SU-DHL-6 (cell line): ENCODE measurements at regions not wholly inside any gene's neighbourhood (a gene's known extent, or its start where the extent isn't known, plus 50 kb on each side); places are given as distances from the start of the nearest gene placed in this dataset.

Experiments
- H2AFZ ChIP-seq: fragments of 200-600 bp; sonication (generic); 2 replicates; pipeline ENCODE4 v1.6.1; 2014; ENCODE audit warnings: low read depth, mild to moderate bottlenecking, moderate library complexity, mixed read lengths, antibody characterized with exemption, low read length; ENCODE audit not compliant: severe bottlenecking
- H3F3A ChIP-seq: fragments of 200-600 bp; shearing (Covaris generic); 2 replicates; pipeline ENCODE4 v1.6.0; 2016; ENCODE audit warnings: antibody characterized with exemption, mild to moderate bottlenecking; ENCODE audit not compliant: insufficient read depth
- H3K27ac ChIP-seq: fragments of 200-600 bp; sonication (generic); 2 replicates; pipeline ENCODE4 v1.5.1; 2016; ENCODE audit warnings: low read depth, mild to moderate bottlenecking, low read length, moderate library complexity, mixed read lengths
- H3K27me3 ChIP-seq: fragments of 200-600 bp; sonication (generic), shearing (Covaris generic); 2 replicates; pipeline ENCODE4 v1.6.0; 2014; ENCODE audit warnings: mild to moderate bottlenecking, low read length
- H3K36me3 ChIP-seq: fragments of 200-600 bp; sonication (generic); 2 replicates; pipeline ENCODE4 v1.6.1; 2014; ENCODE audit warnings: mild to moderate bottlenecking, low read length, mixed read lengths
- H3K4me2 ChIP-seq: fragments of 300-600, 200-600 bp; shearing (Covaris generic), sonication (generic); 2 replicates; pipeline ENCODE4 v1.6.0; 2014; ENCODE audit warnings: low read length, low read depth, mild to moderate bottlenecking; ENCODE audit not compliant: poor library complexity, severe bottlenecking
- H3K4me3 ChIP-seq: fragments of 200-600 bp; sonication (generic); 2 replicates; pipeline ENCODE4 v1.5.1; 2014; ENCODE audit warnings: antibody characterized with exemption, low read length, mild to moderate bottlenecking, mixed read lengths; ENCODE audit not compliant: insufficient read depth, poor library complexity, severe bottlenecking
- H3K79me2 ChIP-seq: fragments of 200-600 bp; sonication (generic); 2 replicates; pipeline ENCODE4 v1.6.1; 2014; ENCODE audit warnings: mild to moderate bottlenecking, low read length, moderate library complexity; ENCODE audit not compliant: insufficient read depth
- H3K9ac ChIP-seq: fragments of 200-600 bp; sonication (generic); 2 replicates; pipeline ENCODE4 v1.7.0; 2014; ENCODE audit warnings: mild to moderate bottlenecking, low read length
- H3K9me2 ChIP-seq: fragments of 200-600 bp; sonication (generic); replicated peaks from 2 replicates; pipeline ENCODE4 v1.6.1; 2014; ENCODE audit warnings: low read length; ENCODE audit not compliant: insufficient read depth
- H3K9me3 ChIP-seq: fragments of 200-600 bp; sonication (generic); 2 replicates; pipeline ENCODE4 v1.6.1; 2014; ENCODE audit warnings: low read length, mixed read lengths; ENCODE audit not compliant: insufficient read depth
- H4K20me1 ChIP-seq: fragments of 200-600 bp; sonication (generic); 2 replicates; pipeline ENCODE4 v1.6.1; 2014; ENCODE audit warnings: low read depth, mild to moderate bottlenecking, antibody characterized with exemption, low read length, moderate library complexity, mixed read lengths
- EZH2phosphoT487 ChIP-seq: fragments of 200-600 bp; sonication (generic), shearing (Covaris generic); conservative IDR thresholded peaks from 2 replicates; pipeline ENCODE4 v1.6.1; 2018; ENCODE audit warnings: mild to moderate bottlenecking, antibody characterized with exemption, low read length, moderate library complexity, mixed read lengths
- TF ChIP-seq, protein P1 (sequence below): fragments of 200-600 bp; sonication (generic); IDR thresholded peaks from one replicate; pipeline ENCODE4 v1.5.1; 2017; ENCODE audit warnings: antibody characterized with exemption, mild to moderate bottlenecking, low read length, moderate library complexity; ENCODE audit not compliant: insufficient read depth, poor library complexity, severe bottlenecking

DNA sequence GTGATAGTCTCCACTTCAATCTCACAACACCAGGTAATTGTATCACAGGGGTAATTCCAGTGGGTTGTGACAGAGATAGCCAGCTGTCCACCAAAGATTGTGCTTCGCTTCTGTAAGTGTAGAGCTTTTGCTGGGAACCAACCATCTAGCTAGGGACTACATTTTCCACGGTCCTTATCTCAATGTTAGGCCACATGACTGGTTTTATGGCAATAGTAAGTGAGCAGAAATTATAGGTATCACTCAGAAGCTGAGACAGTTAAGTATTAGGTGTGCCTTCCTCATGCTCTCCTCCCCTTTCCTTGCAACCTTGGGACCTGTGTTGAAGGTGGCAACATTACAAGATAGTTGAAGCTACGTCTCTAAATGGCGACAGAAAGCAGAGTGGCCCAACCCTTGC lies 108.8 kb upstream of the NALF2 start:
- no peaks in the 10 kb centered on the region for H3F3A ChIP-seq
- TF ChIP-seq, protein P1, sequence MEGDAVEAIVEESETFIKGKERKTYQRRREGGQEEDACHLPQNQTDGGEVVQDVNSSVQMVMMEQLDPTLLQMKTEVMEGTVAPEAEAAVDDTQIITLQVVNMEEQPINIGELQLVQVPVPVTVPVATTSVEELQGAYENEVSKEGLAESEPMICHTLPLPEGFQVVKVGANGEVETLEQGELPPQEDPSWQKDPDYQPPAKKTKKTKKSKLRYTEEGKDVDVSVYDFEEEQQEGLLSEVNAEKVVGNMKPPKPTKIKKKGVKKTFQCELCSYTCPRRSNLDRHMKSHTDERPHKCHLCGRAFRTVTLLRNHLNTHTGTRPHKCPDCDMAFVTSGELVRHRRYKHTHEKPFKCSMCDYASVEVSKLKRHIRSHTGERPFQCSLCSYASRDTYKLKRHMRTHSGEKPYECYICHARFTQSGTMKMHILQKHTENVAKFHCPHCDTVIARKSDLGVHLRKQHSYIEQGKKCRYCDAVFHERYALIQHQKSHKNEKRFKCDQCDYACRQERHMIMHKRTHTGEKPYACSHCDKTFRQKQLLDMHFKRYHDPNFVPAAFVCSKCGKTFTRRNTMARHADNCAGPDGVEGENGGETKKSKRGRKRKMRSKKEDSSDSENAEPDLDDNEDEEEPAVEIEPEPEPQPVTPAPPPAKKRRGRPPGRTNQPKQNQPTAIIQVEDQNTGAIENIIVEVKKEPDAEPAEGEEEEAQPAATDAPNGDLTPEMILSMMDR: no peak
- no peak for TF ChIP-seq EZH2phosphoT487
- no peaks in the 10 kb centered on the region for H3K79me2 ChIP-seq
- H3K9me2 ChIP-seq: no peaks in the 10 kb centered on the region
- H4K20me1 ChIP-seq: no peaks in the 10 kb centered on the region
- no peak overlapping the region for H3K4me2 ChIP-seq
- H3K27me3 ChIP-seq: no peaks in the 10 kb centered on the region
- H2AFZ ChIP-seq: no peak overlapping the region
- no peaks in the 10 kb centered on the region for H3K9me3 ChIP-seq
- no peak overlapping the region for H3K9ac ChIP-seq
- no peak overlapping the region for H3K4me3 ChIP-seq
- H3K27ac ChIP-seq: no peak overlapping the region
- no peaks in the 10 kb centered on the region for H3K36me3 ChIP-seq

DNA sequence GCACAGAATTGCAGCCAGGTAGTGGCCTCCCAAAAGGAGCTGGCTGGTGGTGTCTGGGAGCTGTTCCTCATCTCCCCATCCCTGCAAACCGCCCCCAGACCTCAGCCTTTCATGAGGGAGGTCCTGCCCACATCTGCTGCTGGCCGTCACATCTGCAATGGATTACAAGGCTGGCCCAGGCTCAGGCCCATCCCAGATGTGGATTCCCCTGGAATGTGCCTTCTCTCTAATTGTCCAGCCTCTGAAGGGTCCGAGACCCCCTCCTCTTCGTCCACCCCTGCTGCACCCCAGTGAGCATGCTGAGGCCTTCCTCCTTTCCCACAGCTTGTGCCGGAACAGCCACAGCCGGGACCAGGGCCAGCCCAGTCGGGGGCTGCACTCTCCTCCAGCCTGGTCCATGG lies 115.0 kb upstream of the NALF2 start:
- H2AFZ ChIP-seq: no peak overlapping the region
- H3K9me2 ChIP-seq: no peaks in the 10 kb centered on the region
- no peak overlapping the region for H3K9ac ChIP-seq
- no peaks in the 10 kb centered on the region for H3K27me3 ChIP-seq
- TF ChIP-seq, protein P1: no peak
- TF ChIP-seq EZH2phosphoT487: no peak
- H3K4me2 ChIP-seq: no peak overlapping the region
- H3K4me3 ChIP-seq: no peak overlapping the region
- H3K79me2 ChIP-seq: no peaks in the 10 kb centered on the region
- no peaks in the 10 kb centered on the region for H3F3A ChIP-seq
- H3K27ac ChIP-seq: no peak overlapping the region
- H3K9me3 ChIP-seq: no peaks in the 10 kb centered on the region
- no peaks in the 10 kb centered on the region for H3K36me3 ChIP-seq
- H4K20me1 ChIP-seq: no peaks in the 10 kb centered on the region

DNA sequence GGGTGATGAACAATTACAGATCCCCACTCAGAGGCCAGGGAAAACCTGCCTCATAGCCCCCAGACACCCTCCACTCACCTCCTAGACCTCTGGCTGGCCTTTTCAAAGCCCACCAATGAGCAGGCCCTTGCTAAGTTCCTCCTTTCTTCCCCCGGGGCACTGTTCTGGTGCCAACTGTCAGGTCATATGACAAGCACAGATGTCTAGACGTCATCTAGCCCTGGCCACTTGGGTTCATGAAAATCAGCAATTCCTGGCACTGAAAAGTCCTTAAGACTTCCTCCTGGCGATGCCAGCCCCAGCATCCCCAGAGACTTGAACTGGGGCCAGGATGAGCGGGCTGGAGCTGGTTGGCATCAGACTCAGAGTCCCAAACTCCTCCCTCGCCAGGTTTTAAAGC lies 115.6 kb upstream of the NALF2 start:
- Histone ChIP-seq H3K9me3 (no peaks in the 10 kb centered on the region), H4K20me1 (no peaks in the 10 kb centered on the region)
- TF ChIP-seq, protein P1: no peak
- TF ChIP-seq EZH2phosphoT487: no peak

More for the DNA sequence above, 115.6 kb upstream of the NALF2 start:
- Histone ChIP-seq H3K79me2 (no peaks in the 10 kb centered on the region), H3K36me3 (no peaks in the 10 kb centered on the region), H3K27ac (no peak overlapping the region), H3K4me3 (no peak overlapping the region), H3K9me2 (no peaks in the 10 kb centered on the region), H3F3A (no peaks in the 10 kb centered on the region), H3K27me3 (no peaks in the 10 kb centered on the region), H2AFZ (no peak overlapping the region), H3K9ac (no peak overlapping the region), H3K4me2 (no peak overlapping the region)
